HFF-Myc (cell line): ENCODE measurements at regions not wholly inside any gene's neighbourhood (a gene's known extent, or its start where the extent isn't known, plus 50 kb on each side); places are given as distances from the start of the nearest gene placed in this dataset.

Experiments
- DNase-seq: peaks from one replicate; pipeline ENCODE4 v3.0.0-alpha.2; 2011; ENCODE audit warnings: low read depth; ENCODE audit errors: extremely low read depth
- H3K4me3 ChIP-seq: replicated peaks from 2 replicates; pipeline ENCODE4 v1.5.1; 2011; ENCODE audit warnings: low read depth, mild to moderate bottlenecking, control low read depth, low read length
- TF ChIP-seq, protein P1 (sequence below): IDR thresholded peaks from 2 replicates; pipeline ENCODE4 v1.5.1; 2012; ENCODE audit warnings: mild to moderate bottlenecking, low read depth, low read length, control low read depth; ENCODE audit errors: missing control alignments

DNA sequence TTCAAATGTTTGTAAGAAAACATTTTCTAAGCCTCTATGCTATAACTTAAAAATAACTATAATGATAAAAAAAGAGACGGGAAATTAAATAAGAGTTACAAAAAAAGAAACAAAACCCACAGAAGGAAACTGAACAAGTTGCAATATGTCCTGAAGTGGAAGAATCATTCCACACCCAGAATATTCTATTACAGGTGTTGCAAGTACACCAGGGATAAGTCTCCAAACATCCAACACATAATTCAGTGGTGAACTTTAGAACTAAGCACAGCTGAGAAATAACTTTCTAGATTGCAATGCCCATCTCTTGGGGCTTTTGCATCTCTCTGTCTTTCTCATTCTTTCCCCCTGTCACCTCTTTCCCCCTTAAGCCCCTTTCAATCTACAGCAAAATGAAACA, 325.2 kb downstream of the BRINP1 start:
- TF ChIP-seq, protein P1, sequence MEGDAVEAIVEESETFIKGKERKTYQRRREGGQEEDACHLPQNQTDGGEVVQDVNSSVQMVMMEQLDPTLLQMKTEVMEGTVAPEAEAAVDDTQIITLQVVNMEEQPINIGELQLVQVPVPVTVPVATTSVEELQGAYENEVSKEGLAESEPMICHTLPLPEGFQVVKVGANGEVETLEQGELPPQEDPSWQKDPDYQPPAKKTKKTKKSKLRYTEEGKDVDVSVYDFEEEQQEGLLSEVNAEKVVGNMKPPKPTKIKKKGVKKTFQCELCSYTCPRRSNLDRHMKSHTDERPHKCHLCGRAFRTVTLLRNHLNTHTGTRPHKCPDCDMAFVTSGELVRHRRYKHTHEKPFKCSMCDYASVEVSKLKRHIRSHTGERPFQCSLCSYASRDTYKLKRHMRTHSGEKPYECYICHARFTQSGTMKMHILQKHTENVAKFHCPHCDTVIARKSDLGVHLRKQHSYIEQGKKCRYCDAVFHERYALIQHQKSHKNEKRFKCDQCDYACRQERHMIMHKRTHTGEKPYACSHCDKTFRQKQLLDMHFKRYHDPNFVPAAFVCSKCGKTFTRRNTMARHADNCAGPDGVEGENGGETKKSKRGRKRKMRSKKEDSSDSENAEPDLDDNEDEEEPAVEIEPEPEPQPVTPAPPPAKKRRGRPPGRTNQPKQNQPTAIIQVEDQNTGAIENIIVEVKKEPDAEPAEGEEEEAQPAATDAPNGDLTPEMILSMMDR = no peak
- DNase-seq = no peak

DNA sequence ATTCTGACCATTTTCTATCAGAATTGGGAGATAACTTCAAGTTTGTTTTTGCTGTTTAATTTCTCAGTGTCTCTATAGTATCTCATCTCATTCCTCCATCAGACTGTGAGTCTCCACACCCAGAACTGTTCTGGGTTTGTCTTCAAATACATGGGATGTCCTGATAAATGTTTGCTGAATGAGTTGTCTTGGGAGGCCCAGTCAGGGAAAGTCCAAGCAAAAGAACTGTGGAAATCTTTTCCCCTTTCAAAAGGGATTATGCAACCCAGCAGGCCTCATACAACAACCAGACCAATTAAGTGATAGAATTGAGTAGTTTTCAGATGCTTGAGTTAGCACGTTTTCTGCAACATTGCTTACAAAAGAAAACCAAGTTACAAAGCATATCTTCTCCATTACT, 324.4 kb downstream of the BRINP1 start:
- no peak for DNase-seq
- TF ChIP-seq, protein P1 = no peak
- H3K4me3 ChIP-seq = no peak overlapping the region

More for the DNA sequence above, 325.2 kb downstream of the BRINP1 start:
- no peak overlapping the region for H3K4me3 ChIP-seq

DNA sequence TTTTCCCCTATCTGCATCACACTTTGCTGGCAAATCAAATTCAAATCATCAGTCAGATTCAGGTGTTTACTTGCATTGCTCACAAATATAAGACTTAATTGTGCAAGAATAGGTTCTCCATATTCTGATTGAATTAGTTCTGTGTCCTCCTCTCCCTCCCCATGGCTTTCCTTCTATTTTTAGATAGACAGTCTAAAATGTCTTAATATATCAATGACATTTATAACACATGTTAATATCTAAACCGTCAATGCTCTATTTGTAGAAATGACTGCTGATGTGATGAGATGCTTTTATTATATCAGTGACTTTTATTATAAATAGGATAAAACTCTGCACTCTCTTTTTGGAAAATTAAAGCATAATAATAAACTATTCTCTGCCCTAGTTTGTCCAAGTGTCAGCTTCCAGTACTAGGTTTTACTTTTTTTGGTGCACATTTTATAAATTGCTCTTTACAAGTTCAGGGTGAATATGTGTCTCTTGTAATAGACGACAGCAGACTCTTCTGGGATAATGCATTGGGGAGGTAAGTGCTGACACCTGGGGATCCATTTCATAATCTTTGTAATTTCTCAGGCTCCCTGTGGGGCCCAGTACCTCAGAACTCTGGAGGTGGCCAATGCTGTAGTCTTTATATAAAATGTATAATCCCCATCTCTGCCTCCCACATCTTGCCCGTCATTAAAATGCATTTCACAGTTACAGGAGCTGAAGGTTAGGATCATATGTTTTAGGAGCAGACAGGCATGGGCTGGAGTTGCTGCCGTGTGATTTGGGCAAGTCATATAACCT, 321.5 kb downstream of the BRINP1 start:
- no peak overlapping the region for H3K4me3 ChIP-seq
- TF ChIP-seq, protein P1 = no peak
- no peak for DNase-seq

DNA sequence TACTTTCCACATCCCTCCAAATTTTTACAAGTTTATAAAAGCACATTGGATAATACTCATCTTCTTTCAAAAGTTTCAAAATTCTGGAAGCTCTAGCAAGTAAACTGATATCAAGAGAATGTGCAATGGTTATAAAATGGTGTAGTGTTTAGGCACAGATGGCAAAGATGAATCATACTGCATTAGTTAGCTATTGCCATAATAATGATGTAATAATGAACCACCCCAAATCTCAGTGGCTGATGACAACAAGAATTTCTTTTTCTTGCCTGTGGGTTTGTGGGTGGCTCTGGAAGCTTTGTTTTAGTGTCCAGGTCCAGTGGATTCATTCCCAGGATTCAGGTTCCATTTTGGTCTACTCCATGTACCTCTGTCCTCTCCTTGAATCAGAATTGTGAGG, 319.0 kb downstream of the BRINP1 start:
- TF ChIP-seq, protein P1 = no peak
- H3K4me3 ChIP-seq = no peak overlapping the region
- no peak for DNase-seq

DNA sequence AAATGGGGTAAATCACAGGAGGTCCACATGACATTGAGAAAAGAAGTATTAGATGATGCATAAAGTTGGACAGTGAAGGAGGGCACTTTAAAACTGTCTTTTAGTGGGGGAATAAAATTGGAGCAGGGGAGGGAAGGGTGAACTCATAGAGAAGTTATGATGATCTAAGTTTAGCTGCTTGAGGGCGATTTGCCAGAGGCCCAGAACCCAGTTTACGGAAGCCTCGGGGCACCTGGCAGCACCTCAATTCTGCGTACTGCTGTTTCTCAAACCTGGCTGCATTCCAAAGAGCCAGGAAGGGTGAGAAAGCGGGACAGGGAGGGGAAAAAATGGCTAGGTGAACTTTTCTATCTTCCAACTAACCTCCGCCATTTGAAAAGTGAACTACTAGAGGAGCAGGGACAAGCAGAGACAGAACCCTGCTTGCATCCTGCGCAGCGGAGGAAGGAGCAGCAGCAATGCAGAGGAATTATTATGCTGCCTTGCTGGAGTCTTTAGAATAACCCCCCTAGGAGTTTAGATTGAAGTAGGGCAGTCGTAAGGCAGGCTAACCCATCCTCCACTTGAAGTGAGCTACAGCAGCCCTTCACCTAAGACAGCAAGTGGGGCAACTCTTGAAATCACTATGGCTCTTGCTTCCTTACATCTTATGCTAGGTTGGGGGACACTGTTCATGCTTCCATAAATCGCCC, 316.8 kb downstream of the BRINP1 start:
- no peak overlapping the region for H3K4me3 ChIP-seq
- TF ChIP-seq, protein P1 = no peak

DNA sequence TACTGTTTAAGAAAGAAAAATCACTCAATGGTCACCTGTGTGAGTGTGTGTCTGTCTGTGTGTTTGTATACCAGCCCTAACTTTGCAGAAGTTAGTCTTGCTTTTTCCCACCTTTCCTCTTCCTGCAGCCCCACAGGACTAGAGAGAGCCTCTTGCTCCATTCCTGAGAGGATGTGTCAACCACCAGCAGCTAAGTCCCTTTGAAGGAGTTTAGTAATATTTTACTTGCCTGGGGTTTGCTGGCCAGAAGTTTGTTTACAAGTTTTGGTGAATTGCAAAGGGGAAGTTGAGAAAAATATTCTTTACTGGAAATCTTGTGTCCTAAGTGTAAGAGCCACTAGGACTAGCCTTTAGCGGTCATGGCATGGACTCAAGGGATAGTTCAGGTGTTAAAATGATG, 316.2 kb downstream of the BRINP1 start:
- TF ChIP-seq, protein P1 = no peak
- no peak overlapping the region for H3K4me3 ChIP-seq
- no peak for DNase-seq

More for the DNA sequence above, 316.8 kb downstream of the BRINP1 start:
- DNase-seq = no peak
